OCI-LY3 (cell line): ENCODE measurements at regions not wholly inside any gene's neighbourhood (a gene's known extent, or its start where the extent isn't known, plus 50 kb on each side); places are given as distances from the start of the nearest gene placed in this dataset.

Source experiments
- H2AFZ ChIP-seq: fragments of 200-600, 300-600 bp; shearing (Covaris generic); 2 replicates; pipeline ENCODE4 v1.6.0; 2014; ENCODE audit warnings: antibody characterized with exemption, low read depth, low read length
- H3K27ac ChIP-seq: fragments of 200-600, 300-600 bp; sonication (generic); 2 replicates; pipeline ENCODE4 v1.5.1; 2014; ENCODE audit warnings: mild to moderate bottlenecking, low read length, moderate library complexity, mixed read lengths
- H3K27me3 ChIP-seq: fragments of 200-600, 300-600 bp; sonication (generic); 2 replicates; pipeline ENCODE4 v1.6.1; 2014; ENCODE audit warnings: low read depth, low read length, mixed read lengths
- H3K36me3 ChIP-seq: fragments of 200-600, 300-600 bp; sonication (generic); replicated peaks from 2 replicates; pipeline ENCODE3; 2014; ENCODE audit warnings: low read depth, low read length, mixed read lengths
- H3K4me1 ChIP-seq: fragments of 300-600, 200-600 bp; sonication (generic); 2 replicates; pipeline ENCODE4 v1.6.1; 2014; ENCODE audit warnings: low read length, mixed read lengths
- H3K4me2 ChIP-seq: fragments of 200-600, 300-600 bp; sonication (generic); 2 replicates; pipeline ENCODE4 v1.6.1; 2014; ENCODE audit warnings: low read length, mixed read lengths
- H3K4me3 ChIP-seq: fragments of 300-600, 200-600 bp; sonication (generic); 2 replicates; pipeline ENCODE4 v1.5.1; 2014; ENCODE audit warnings: antibody characterized with exemption, mild to moderate bottlenecking, low read length, moderate library complexity
- H3K79me2 ChIP-seq: fragments of 300-600, 200-600 bp; shearing (Covaris generic); 2 replicates; pipeline ENCODE4 v1.6.1; 2014; ENCODE audit warnings: mild to moderate bottlenecking, low read length, mixed read lengths
- H3K9ac ChIP-seq: fragments of 300-600, 200-600 bp; shearing (Covaris generic); 2 replicates; pipeline ENCODE4 v1.6.0; 2014; ENCODE audit warnings: mild to moderate bottlenecking, low read length, moderate library complexity
- H3K9me3 ChIP-seq: fragments of 200-600, 300-600 bp; shearing (Covaris generic); 2 replicates; pipeline ENCODE4 v1.6.1; 2014; ENCODE audit warnings: low read length, mixed read lengths; ENCODE audit not compliant: insufficient read depth
- H4K20me1 ChIP-seq: fragments of 200-600, 300-600 bp; sonication (generic); 2 replicates; pipeline ENCODE4 v1.6.1; 2016; ENCODE audit warnings: low read length, mixed read lengths; ENCODE audit not compliant: insufficient read depth
- CTCF ChIP-seq: fragments of 200-600, 300-600 bp; sonication (generic); IDR thresholded peaks from 2 replicates; pipeline ENCODE4 v1.5.1; 2014; ENCODE audit warnings: antibody characterized with exemption, low read length, low read depth
- EZH2phosphoT487 ChIP-seq: fragments of 200-600 bp; shearing (Covaris generic); IDR thresholded peaks from 2 replicates; pipeline ENCODE4 v1.6.1; 2018; ENCODE audit warnings: antibody characterized with exemption, mixed run types, low read depth

- Histone ChIP-seq H2AFZ (no peak overlapping the region), H3K9ac (no peak overlapping the region), H3K9me3 (no peaks in the 10 kb centered on the region), H3K27ac (no peak overlapping the region), H3K4me1 (peaks cover 8% of the 10 kb centered on the region), H3K4me3 (no peak overlapping the region), H3K4me2 (no peak overlapping the region), H3K27me3 (no peaks in the 10 kb centered on the region), H4K20me1 (no peaks in the 10 kb centered on the region), H3K79me2 (no peaks in the 10 kb centered on the region), H3K36me3 (no peaks in the 10 kb centered on the region)
- TF ChIP-seq CTCF (no peak), EZH2phosphoT487 (no peak)
Observed at GRCh38 chr18:38007676-38008330, 442.2 kb upstream of the CELF4 start.

GRCh38 chr18:38007026-38007425 is 441.4 kb upstream of the CELF4 start:
- Histone ChIP-seq H3K4me2 (no peak overlapping the region), H3K79me2 (no peaks in the 10 kb centered on the region), H2AFZ (no peak overlapping the region)

GRCh38 chr18:38006541-38006940 is 440.9 kb upstream of the CELF4 start:
- H3K27me3 ChIP-seq, result no peaks in the 10 kb centered on the region
- H2AFZ ChIP-seq, result no peak overlapping the region; the same call in 1 of the 2 replicates
- peaks cover 8% of the 10 kb centered on the region for H3K4me1 ChIP-seq
- no peaks in the 10 kb centered on the region for H4K20me1 ChIP-seq
- H3K4me2 ChIP-seq, result no peak overlapping the region
- H3K36me3 ChIP-seq, result no peaks in the 10 kb centered on the region
- H3K9ac ChIP-seq, result no peak overlapping the region
- H3K27ac ChIP-seq, result no peak overlapping the region
- no peak overlapping the region for H3K4me3 ChIP-seq
- no peaks in the 10 kb centered on the region for H3K9me3 ChIP-seq
- TF ChIP-seq EZH2phosphoT487 (no peak), CTCF (no peak)
- no peaks in the 10 kb centered on the region for H3K79me2 ChIP-seq

More at GRCh38 chr18:38007026-38007425, 441.4 kb upstream of the CELF4 start:
- Histone ChIP-seq H3K9ac (no peak overlapping the region), H3K4me1 (peaks cover 8% of the 10 kb centered on the region), H4K20me1 (no peaks in the 10 kb centered on the region), H3K27ac (no peak overlapping the region), H3K9me3 (no peaks in the 10 kb centered on the region), H3K4me3 (no peak overlapping the region), H3K36me3 (no peaks in the 10 kb centered on the region), H3K27me3 (no peaks in the 10 kb centered on the region)
- TF ChIP-seq EZH2phosphoT487, result no peak
- TF ChIP-seq CTCF, result no peak

- H3K27ac ChIP-seq, result no peak overlapping the region
- no peak overlapping the region for H3K9ac ChIP-seq
- no peaks in the 10 kb centered on the region for H3K79me2 ChIP-seq
- no peak overlapping the region for H2AFZ ChIP-seq
- H3K4me2 ChIP-seq, result no peak overlapping the region
- TF ChIP-seq EZH2phosphoT487 (no peak), CTCF (no peak)
- no peaks in the 10 kb centered on the region for H3K36me3 ChIP-seq
- H4K20me1 ChIP-seq, result no peaks in the 10 kb centered on the region
- no peak overlapping the region for H3K4me3 ChIP-seq
- H3K4me1 ChIP-seq, result peaks cover 7% of the 10 kb centered on the region
- no peaks in the 10 kb centered on the region for H3K9me3 ChIP-seq
- H3K27me3 ChIP-seq, result no peaks in the 10 kb centered on the region
Observed at GRCh38 chr18:37997695-37998094, 432.1 kb upstream of the CELF4 start.
